ENCODE measurements at regions not wholly inside any gene's neighbourhood (a gene's known extent, or its start where the extent isn't known, plus 50 kb on each side); places are given as distances from the start of the nearest gene placed in this dataset.

DNA sequence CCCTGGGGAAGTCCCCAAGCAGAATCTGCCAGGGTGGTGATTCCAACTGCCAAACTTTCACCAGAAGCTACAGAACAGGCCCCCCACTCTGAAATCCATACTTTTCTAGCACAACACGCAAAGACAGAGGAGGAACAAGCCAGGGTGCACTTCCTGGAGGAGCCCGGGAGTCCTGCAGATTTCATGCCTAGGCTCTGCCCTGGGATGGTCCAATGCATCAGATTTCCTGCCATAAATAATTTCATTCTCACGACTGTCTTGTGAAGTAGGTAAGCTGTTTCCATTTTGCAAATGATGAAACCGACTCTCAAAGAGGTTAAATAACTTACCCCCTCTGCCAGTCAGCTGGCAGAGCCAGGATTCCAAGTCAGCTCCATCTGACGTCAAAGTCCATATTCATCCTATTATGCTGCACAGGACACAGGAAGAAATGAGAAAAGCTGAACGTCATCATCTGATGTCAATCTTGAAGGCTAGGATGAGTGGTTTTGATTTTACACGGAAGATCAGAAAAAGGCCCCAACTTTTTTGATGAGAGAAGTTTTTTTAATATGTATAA lies 134.8 kb upstream of the IGF1R start:
- Histone ChIP-seq H3K36me3 (no peaks in the 10 kb centered on the region), H3K4me3 (no peak overlapping the region), H3K9me3 (no peaks in the 10 kb centered on the region), H3K27me3 (no peaks in the 10 kb centered on the region), H3K27ac (no peak overlapping the region), H3K4me1 (no peaks in the 10 kb centered on the region)
- DNase-seq = no peak
- 26 to 60% methylated on average over 7 of the region's 7 CpGs for WGBS, 2 donors
- no peak for TF ChIP-seq EP300 (IDR thresholded peaks at IDR 0.05)
- no peak for TF ChIP-seq POLR2A (IDR thresholded peaks at IDR 0.05)
- TF ChIP-seq POLR2AphosphoS5 (IDR thresholded peaks at IDR 0.05) = no peak
- TF ChIP-seq, protein P1, sequence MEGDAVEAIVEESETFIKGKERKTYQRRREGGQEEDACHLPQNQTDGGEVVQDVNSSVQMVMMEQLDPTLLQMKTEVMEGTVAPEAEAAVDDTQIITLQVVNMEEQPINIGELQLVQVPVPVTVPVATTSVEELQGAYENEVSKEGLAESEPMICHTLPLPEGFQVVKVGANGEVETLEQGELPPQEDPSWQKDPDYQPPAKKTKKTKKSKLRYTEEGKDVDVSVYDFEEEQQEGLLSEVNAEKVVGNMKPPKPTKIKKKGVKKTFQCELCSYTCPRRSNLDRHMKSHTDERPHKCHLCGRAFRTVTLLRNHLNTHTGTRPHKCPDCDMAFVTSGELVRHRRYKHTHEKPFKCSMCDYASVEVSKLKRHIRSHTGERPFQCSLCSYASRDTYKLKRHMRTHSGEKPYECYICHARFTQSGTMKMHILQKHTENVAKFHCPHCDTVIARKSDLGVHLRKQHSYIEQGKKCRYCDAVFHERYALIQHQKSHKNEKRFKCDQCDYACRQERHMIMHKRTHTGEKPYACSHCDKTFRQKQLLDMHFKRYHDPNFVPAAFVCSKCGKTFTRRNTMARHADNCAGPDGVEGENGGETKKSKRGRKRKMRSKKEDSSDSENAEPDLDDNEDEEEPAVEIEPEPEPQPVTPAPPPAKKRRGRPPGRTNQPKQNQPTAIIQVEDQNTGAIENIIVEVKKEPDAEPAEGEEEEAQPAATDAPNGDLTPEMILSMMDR (IDR thresholded peaks at IDR 0.05) = no peak
- intact Hi-C loops (cut with DNase I) = no loop called here

DNA sequence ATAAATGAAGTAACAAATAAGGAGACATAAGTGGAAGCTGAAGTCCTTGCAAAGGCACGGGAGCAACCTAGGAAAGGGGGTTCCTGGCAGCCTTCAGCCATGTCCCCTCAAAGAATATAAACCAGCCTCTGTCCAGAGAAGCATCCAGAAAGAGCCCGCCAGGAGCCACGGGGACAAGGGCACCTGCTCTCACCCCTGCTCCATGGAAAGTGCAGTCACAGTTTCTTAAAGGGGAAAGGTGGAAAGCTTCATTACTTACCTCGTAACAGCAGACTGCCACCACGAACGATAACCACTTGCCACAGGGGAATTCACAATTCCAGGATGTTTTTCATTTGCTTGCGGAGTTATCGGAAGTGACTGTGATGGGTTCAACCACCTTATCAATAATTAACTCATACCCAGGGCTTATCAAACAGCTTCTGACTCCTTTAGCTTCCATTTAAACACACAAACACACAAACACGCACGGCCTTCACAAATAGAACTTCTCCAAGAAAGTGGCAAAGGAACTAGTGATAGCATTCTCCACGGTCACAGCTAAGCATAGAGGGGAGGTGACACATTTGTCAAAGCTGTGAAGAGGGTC lies 134.2 kb upstream of the IGF1R start:
- Histone ChIP-seq H3K4me3 (no peak overlapping the region), H3K27ac (no peak overlapping the region), H3K27me3 (no peaks in the 10 kb centered on the region), H3K9me3 (no peaks in the 10 kb centered on the region), H3K4me1 (peaks cover 0 to 5% (median 0%) of the 10 kb centered on the region in 4 donors), H3K36me3 (no peaks in the 10 kb centered on the region)
- no peak for DNase-seq
- 21 to 71% methylated on average over 11 of the region's 11 CpGs for WGBS, 2 donors
- intact Hi-C loops (cut with DNase I) = no loop called here
- TF ChIP-seq POLR2AphosphoS5 (IDR thresholded peaks at IDR 0.05) = no peak
- TF ChIP-seq, protein P1 (IDR thresholded peaks at IDR 0.05) = no peak
- TF ChIP-seq POLR2A (IDR thresholded peaks at IDR 0.05) = no peak
- TF ChIP-seq EP300 (IDR thresholded peaks at IDR 0.05) = no peak

DNA sequence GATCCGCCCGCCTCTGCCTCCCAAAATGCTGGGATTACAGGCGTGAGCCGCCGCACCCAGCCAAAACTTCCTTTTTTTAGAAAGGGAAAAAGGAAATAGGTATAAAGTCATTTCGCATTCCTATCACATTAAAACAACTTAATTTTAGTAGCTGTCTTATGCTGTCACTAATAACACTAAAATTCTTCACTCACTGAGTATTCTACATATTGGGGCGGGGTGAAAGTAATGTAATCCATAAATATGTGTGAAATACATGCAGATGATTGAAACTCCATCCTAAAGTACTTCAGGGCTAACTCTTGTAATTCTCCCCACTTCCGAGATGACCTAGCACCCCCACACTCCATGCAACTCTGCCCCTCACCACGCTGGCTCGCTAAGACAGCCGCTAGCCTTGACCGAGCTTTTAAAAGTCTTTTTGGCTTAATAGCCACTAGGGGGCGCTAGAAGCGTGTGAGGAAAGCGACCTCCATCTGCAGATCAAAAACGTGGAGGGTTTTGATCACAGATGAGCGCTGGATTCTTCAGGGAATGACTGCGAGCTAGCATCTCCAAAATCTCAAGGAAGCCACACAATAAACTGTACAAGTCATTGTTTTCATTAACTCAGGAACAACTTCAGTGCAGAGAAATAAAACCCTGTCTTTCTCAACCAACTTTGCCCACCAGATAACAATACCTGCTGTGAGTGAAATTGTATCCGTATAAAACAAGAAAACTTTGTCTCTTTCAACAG lies 129.3 kb upstream of the IGF1R start:
- TF ChIP-seq, protein P1 (IDR thresholded peaks at IDR 0.05) = peak; percentile 77 to 78 (median 77)
- TF ChIP-seq EP300 (IDR thresholded peaks at IDR 0.05) = no peak
- Histone ChIP-seq H3K9me3 (no peaks in the 10 kb centered on the region), H3K27me3 (no peaks in the 10 kb centered on the region), H3K4me3 (no peak overlapping the region), H3K4me1 (peaks cover 0 to 8% (median 0%) of the 10 kb centered on the region in 4 donors), H3K27ac (no peak overlapping the region), H3K36me3 (no peaks in the 10 kb centered on the region)
- 32 to 38% methylated on average over 19 of the region's 19 CpGs for WGBS, 2 donors
- intact Hi-C loops (cut with DNase I) = loop anchor here (2.0 kb wide), 2 partner anchors 128 to 558 kb away; no protein-coding TSS in a partner anchor
- peak; percentile 78 for DNase-seq

DNA sequence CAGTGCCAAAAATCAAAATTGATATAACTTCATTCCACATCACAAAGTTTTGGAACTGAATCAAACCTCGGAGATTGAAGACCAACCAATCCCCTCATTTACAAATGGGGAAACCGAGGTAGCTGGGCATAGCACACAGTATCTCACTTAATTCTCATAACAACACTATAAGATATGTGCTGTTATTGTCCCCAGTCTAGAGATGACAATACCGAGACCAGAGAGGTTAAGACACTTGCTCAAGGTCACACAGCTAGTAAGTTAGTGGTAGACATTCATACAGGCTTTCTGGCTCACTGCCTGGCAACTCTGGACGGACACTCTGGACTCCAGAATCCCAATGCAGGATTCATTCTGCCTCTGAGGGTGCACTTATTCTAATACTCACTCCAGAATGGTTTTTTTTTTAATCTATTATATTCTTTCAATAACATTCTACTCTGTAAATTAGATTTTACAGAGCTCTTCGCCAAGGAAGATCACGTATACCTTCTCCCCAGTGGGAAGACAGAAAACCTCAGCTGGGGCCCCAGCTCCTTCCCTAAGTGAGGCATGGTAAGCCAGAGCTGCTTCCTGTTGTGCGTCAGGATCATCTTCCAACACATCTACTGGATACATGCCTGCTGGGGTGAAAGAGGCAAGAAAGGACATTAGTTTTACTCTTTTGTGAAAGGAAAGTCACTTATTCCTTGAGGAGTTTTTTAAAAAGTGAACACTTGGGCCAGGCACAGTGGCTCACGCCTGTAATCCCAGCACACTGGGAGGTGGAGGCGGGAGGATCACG lies 128.4 kb upstream of the IGF1R start:
- H3K36me3 ChIP-seq = no peaks in the 10 kb centered on the region
- no peaks in the 10 kb centered on the region for H3K9me3 ChIP-seq
- H3K4me3 ChIP-seq = no peak overlapping the region
- no peak for DNase-seq
- WGBS, 2 donors = 69 to 82% methylated on average over 10 of the region's 10 CpGs
- intact Hi-C loops (cut with DNase I) = loop anchor here (2.0 kb wide), 2 partner anchors 127 to 557 kb away; no protein-coding TSS in a partner anchor
- no peak overlapping the region for H3K27ac ChIP-seq
- TF ChIP-seq POLR2AphosphoS5 (IDR thresholded peaks at IDR 0.05) (no peak), POLR2A (IDR thresholded peaks at IDR 0.05) (no peak), EP300 (IDR thresholded peaks at IDR 0.05) (no peak)
- TF ChIP-seq, protein P1 (IDR thresholded peaks at IDR 0.05) = no peak
- peaks cover 0 to 12% (median 5%) of the 10 kb centered on the region in 4 donors for H3K4me1 ChIP-seq
- H3K27me3 ChIP-seq = no peaks in the 10 kb centered on the region

Data from sigmoid colon (tissue), 6 donors.